GM18508 (cell line): ENCODE measurements at regions not wholly inside any gene's neighbourhood (a gene's known extent, or its start where the extent isn't known, plus 50 kb on each side); places are given as distances from the start of the nearest gene placed in this dataset.

ENCODE experiments used
- ATAC-seq: cut with Tn5 transposase; IDR thresholded peaks from one replicate; pipeline ENCODE4 v1.9.1; 2021; ENCODE audit warnings: moderate number of reproducible peaks; ENCODE audit not compliant: insufficient read depth, unreplicated experiment

GRCh38 chr1:30354410-30354809 is 369.0 kb downstream of the MATN1 start:
- ATAC-seq, result no peak

DNA sequence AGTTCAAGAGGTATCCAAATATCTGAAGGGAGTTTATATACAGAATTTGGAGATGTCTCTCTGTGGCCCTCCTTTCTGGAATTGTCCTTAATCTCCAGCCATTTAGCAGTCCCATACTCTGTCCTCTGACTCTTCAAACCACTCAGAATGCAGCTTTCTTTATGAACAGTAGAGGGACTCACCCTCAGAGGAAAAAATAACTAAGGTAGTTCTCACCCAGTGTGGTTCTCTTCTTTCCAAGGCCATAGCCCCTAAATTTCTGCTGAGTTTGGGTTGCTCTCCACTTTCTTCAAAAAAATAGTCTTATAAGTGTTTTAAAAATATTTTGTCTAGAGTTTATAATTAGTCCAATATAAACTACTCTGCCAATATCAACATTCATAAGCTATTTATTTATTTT is 369.7 kb downstream of the MATN1 start:
- no peak for ATAC-seq

GRCh38 chr1:30348147-30348546 is 375.2 kb downstream of the MATN1 start:
- no peak for ATAC-seq

DNA sequence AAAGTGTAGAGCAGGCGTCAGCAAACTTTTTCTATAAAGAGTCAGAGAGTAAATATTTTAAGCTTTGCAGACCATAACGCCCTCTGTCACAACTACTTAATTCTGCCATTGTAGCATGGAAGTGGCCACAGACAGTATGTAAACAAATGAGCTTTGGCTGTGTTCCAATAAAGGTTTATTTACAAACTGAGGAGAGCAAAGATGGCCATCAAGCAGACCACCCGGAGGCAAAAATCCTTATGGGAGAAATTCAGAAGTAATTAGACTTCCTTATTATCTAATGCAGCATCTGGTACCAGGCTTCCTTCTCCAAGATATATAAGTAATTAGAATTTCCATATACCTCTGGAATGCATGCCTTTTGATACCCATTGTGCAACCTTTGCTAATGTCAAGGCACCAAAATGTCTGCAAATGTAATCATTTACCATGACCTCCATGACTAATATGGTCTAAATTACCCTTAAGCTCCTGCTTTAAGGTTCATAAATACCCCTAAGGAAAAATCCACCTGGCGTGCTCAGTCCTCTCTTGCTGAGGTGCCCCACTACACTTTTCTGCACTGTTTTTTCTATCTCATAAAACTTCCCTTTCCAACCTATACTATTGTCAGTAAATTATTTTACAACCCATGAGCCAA is 377.8 kb downstream of the MATN1 start:
- ATAC-seq, result no peak

DNA sequence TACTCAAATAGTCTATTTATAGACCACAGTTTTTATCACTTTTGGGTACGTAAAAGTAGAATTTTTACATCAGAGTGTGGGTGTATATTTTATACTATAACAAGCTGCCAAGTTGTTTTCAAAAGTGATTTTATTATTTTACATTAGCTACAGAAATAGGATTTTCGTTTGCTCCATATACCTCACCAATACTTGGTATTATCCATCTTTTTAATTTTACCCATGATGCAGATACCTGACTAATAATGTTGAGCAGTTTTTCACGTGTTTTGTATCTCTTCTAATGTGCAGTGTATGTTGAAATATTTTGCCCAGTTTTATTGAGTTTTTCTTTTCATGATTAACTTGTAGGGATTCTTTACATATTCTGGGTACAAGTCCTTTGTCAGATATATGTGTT is 379.8 kb downstream of the MATN1 start:
- ATAC-seq, result no peak

- no peak for ATAC-seq
These were observed 380.7 kb downstream of the MATN1 start for GRCh38 chr1:30342535-30343141.

DNA sequence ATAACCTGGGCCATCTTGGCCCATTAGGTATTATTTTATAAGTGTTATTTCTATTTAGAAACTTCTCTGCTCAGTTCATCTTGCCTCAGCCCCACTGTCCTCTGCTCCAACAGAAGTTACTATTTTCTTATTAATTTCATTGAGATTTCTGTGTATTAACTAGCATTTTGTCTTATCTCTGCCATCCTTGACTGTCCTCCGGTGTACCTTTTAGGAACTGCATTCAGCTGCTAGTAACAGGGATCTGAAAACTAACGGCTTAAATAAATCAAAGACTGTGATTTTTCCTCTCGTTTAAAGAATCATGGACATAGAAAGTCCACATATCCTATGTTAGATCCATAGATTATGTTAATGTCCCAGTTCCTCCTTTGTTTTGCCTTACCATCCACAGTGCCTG is 382.5 kb downstream of the MATN1 start:
- ATAC-seq, result no peak

DNA sequence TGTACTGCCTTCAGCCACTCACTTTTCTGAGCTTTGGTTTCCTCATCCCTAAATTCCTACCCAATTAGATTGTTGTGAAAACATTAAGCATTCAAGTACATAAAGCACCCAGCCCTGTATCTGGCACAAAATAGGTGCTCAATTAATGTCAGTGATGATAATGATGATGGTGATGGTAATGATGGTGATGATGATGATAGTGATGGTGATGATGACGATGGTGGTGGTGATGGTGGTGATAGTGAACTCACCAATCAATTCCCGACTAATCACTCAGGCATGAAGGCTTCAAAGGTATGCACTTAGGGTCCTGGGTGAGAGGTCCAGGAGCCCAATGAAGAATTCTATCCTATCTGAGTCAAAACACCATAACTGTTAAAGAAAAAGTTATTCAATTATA is 383.5 kb downstream of the MATN1 start:
- no peak for ATAC-seq

DNA sequence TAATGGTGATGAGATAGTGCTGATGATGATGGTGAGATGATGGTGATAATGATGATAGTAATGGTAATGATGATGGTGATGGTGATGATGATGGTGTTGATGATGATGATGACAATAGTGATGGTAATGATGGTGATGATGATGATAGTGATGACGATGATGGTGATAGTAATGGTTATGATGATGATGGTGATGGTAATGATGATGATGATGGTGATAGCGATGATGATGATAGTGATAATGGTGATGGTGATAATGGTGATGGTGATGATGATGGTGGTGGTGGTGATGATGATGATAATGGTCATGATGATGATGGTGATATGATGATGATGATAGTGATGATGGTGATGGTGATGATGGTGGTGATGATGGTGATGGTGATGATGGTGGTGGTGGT is 384.6 kb downstream of the MATN1 start:
- no peak for ATAC-seq

DNA sequence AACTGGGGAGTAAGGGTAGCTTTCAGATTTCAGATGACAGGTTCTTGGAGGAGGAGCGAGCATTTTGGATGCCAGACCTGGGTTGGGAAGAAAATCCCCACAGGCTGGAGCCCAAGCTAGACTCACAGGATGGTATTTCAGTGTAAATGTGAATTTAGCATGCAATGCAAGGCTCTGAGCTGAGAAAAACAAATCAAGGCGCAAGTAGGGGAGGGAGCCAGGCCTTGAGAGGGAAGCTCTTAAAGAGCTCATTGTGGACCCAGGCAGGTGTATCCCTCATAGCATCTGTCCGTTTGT is 386.1 kb downstream of the MATN1 start:
- ATAC-seq, result no peak

DNA sequence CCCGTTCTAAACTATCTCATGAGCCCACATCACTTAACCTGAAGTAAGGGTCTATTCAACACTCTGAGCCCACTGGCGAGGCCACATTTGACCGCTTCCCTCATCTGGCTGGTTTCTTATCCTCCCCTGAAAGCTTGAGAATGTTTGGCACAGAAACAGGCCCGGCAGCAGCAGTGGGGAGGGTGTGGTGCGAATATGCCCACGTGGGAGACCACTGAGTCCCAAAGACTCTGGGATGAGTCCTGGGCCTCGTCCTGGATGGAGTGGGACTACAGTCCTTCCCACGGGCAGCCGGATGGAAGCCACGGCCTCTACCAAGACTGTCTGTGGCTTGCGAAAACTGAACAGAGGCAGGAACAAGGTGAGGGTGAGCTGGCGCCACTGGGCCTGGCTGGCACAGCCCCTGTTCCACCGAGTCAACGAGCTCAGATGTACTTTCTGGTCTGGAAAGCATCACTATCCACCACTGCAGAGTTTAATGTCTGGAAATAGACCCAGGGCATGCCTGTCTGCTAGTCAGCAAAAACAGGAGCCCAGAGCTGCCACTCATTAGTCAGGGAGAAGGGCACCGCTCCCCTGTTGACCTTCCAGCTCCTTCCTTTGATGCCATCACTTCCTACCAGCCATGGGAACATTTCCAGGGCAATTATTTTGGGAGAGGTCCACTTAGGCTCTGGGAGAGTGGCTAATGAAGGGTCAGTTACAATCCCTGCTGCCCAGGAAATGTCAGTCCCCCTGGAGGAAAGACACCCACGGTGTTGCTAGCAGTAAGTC is 386.6 kb downstream of the MATN1 start:
- no peak for ATAC-seq

- no peak for ATAC-seq
These were observed 387.4 kb downstream of the MATN1 start for GRCh38 chr1:30335997-30336390.

DNA sequence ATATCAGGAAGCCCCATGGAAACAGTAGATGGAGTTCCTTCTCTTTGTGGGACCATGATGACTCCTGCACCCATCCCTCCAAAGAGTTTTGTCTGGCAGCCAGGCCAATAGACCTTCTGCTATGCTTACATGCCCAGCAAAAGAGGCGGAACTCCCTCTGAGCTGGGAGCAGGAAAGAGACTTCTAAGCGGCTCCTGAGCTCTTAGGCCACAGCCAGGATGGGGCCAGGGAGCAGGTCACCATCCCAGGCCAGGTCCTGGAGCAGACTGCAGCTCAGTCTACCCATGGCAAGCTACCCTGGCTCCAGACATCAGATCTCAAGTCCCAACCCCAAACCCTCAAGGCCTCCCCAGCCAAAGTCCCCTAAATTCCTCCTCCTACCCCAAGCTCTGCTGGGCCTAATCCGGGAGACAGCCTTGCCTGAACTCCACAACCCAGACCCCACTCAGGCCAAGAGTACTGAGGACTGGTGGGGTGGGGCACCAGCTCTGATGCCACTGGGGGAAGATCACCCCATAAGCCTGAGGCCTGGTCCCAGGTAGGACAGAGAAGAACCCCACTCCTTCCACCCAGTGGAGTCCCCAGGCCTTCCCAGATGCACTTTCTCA is 387.9 kb downstream of the MATN1 start:
- no peak for ATAC-seq

GRCh38 chr1:30334767-30335166 is 388.6 kb downstream of the MATN1 start:
- ATAC-seq, result no peak

DNA sequence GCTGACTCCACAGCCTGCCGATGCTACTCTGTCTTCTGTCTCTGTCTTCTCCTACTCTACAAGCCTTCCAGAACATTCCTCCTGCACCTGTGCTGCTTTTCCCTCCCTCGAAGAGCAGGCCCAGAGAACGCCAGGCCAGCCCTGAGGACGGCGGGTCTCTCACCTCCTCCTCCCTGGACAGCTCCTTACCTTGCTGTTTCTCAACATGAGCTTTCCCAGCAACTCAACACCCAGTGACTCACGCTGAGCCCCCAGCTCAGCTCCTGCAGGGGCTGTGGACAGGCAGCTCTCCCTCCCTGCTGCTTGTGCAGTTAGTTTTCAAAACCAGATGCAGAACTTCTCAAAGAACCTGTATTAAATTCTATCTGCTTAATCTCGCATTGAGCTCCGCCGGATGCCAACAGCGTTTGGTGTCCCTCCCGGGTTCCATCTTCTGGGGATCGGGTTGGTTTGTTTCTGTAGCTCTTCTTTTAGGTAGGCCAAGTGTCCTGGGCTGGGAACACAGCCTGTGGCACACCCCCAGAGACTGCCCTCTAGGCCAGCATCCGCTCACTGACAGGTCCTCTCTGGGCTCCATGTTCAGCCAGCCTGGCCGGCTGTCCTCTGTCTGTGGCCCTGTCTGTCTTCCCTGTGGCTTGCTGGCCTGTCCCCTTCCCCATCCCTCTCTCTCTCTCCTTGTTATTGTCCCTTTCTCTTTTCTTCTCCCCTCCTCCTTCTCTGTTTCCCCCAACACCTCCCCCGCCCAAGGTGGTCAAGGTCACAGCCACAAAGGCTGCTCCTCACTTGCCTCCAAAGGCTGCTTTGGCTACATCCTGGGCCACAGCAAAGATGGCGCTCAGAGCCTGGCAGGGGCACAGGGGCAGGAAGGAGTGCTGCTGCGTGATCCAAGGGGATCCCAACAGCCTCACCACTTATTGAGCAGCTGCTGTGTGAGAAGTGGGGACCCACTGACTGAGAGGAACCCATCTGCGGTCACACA is 391.0 kb downstream of the MATN1 start:
- ATAC-seq, result no peak

- ATAC-seq, result no peak
These were observed 391.8 kb downstream of the MATN1 start for GRCh38 chr1:30331415-30332065.

DNA sequence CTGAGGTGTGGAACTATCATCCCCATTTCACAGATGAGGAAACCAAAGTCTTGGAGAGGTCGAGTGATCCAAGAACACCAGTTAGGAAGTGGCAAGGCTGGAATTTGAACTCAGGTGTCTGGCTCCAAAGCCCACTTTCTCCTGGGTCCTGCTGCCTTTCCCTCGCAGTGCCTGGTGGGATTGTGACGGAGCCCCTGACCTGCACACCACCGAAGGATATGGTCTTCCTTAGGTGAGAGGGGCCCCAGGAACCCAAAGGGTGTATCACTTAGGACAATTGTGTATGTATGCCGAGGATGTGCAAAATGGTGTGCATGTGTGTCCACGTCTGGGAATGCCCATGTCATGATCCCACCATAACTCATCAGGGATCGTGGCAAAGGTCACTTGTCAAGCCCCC is 392.7 kb downstream of the MATN1 start:
- ATAC-seq, result no peak

DNA sequence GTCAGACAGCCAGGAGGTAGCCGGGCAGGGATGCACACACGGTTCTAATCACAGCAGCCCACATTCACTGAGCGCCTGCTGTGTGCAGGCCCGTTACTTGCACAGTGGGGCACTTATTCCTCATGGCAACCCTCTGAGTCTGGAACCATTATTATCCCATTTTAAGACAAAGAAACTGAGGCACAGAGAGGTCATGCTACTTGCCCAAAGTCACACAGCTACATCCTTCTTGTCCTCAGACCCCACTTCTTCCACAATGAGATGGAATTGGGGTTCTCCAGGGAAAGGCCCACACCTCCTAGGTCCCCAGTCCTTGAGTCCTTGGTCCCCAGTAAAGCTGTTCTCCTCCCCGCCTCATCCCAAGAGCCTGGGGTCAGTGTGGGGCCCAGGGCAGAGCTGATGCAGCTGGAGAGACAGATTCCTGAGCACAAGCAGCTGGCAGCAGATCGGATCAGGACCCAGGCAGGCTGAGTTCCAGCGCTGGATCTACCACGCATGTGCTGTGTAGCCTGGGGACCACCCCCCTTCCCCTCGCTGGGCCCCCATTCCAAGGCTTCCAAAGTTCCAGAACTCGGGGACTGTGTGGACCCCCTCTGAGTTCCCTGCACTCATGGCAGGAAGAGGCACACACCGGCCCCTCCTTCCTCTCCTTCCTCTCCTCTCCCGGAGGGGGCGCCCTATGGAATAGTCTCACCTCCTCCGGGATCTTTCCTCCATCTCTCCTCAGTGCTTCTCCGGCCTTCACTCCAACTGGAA is 393.4 kb downstream of the MATN1 start:
- no peak for ATAC-seq

- no peak for ATAC-seq
These were observed 394.1 kb downstream of the MATN1 start for GRCh38 chr1:30329263-30329753.
